OCI-LY3 (cell line): ENCODE measurements at regions not wholly inside any gene's neighbourhood (a gene's known extent, or its start where the extent isn't known, plus 50 kb on each side); places are given as distances from the start of the nearest gene placed in this dataset.

ENCODE experiments used
- CTCF ChIP-seq: fragments of 200-600, 300-600 bp; sonication (generic); IDR thresholded peaks from 2 replicates; pipeline ENCODE4 v1.5.1; 2014; ENCODE audit warnings: antibody characterized with exemption, low read length, low read depth
- EZH2phosphoT487 ChIP-seq: fragments of 200-600 bp; shearing (Covaris generic); IDR thresholded peaks from 2 replicates; pipeline ENCODE4 v1.6.1; 2018; ENCODE audit warnings: antibody characterized with exemption, mixed run types, low read depth

- TF ChIP-seq CTCF (no peak), EZH2phosphoT487 (no peak)
Observed at GRCh38 chr21:20877976-20878375, 120.2 kb upstream of the NCAM2 start.
